ENCODE measurements at regions not wholly inside any gene's neighbourhood (a gene's known extent, or its start where the extent isn't known, plus 50 kb on each side); places are given as distances from the start of the nearest gene placed in this dataset.

DNA sequence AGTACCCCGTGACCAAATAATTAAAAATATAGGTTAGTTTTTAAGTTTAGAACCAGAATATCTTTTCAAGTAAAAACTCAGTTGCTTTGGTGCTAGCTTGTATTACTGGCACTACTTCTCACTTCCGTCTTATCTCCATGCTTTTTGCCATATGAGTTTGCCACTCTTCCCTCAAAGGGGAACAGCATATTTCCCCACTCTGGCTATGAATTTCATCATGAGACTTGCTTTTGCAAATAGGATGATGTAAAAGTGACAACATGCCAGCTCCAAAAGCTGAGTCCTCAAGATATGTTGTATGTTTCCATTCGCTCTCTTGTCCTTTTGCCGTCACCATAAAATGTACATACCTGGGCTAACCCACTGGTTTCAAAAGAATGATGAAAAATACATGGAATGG, 178.1 kb upstream of the SEMA3A start:
- DNase-seq (ENCODE audit: extremely low read depth, insufficient read length) = no peak
- no peak overlapping the region for H3K4me3 ChIP-seq (replicated peaks; ENCODE audit: low read depth, low read length)
- H3K27me3 ChIP-seq (replicated peaks; ENCODE audit: control insufficient read depth, insufficient read depth, low read length) = no peaks in the 10 kb centered on the region
- TF ChIP-seq, protein P1, sequence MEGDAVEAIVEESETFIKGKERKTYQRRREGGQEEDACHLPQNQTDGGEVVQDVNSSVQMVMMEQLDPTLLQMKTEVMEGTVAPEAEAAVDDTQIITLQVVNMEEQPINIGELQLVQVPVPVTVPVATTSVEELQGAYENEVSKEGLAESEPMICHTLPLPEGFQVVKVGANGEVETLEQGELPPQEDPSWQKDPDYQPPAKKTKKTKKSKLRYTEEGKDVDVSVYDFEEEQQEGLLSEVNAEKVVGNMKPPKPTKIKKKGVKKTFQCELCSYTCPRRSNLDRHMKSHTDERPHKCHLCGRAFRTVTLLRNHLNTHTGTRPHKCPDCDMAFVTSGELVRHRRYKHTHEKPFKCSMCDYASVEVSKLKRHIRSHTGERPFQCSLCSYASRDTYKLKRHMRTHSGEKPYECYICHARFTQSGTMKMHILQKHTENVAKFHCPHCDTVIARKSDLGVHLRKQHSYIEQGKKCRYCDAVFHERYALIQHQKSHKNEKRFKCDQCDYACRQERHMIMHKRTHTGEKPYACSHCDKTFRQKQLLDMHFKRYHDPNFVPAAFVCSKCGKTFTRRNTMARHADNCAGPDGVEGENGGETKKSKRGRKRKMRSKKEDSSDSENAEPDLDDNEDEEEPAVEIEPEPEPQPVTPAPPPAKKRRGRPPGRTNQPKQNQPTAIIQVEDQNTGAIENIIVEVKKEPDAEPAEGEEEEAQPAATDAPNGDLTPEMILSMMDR (IDR thresholded peaks at IDR 0.05; ENCODE audit: insufficient read depth, low read length, poor library complexity, severe bottlenecking) = no peak
- H3K36me3 ChIP-seq (ENCODE audit: control insufficient read depth, insufficient read depth, low read length) = no peaks in the 10 kb centered on the region

DNA sequence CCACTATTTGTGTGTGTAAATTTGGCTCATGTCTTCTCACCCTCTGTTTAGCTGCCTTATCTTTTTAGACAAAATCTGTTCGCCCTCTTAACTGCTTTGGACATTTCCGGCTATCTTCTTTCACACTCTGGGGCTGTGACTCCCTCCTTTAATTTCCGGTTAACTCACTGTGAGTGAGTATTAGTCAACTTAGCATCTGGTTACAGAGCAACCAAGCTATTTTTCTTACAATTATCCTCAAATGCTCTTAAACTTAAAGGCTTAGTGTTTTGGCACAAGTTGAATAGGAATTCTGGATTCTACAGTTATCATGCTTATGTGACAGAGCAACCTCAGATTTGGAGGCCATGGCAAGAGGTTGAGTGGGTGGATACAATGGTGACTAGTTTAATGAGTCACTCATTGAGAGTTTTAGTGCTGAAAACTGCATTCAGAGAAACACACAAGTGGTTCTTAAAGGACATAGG, 177.6 kb upstream of the SEMA3A start:
- H3K36me3 ChIP-seq (ENCODE audit: control insufficient read depth, insufficient read depth, low read length) = no peaks in the 10 kb centered on the region
- H3K4me3 ChIP-seq (replicated peaks; ENCODE audit: low read depth, low read length) = no peak overlapping the region
- TF ChIP-seq, protein P1 (IDR thresholded peaks at IDR 0.05; ENCODE audit: insufficient read depth, low read length, poor library complexity, severe bottlenecking) = no peak
- no peaks in the 10 kb centered on the region for H3K27me3 ChIP-seq (replicated peaks; ENCODE audit: control insufficient read depth, insufficient read depth, low read length)
- no peak for DNase-seq (ENCODE audit: extremely low read depth, insufficient read length)

GRCh38 chr7:84370114-84370513, 175.5 kb upstream of the SEMA3A start:
- TF ChIP-seq, protein P1 (IDR thresholded peaks at IDR 0.05; ENCODE audit: insufficient read depth, low read length, poor library complexity, severe bottlenecking) = no peak
- Histone ChIP-seq H3K4me3 (replicated peaks; ENCODE audit: low read depth, low read length) (no peak overlapping the region), H3K27me3 (replicated peaks; ENCODE audit: control insufficient read depth, insufficient read depth, low read length) (no peaks in the 10 kb centered on the region), H3K36me3 (ENCODE audit: control insufficient read depth, insufficient read depth, low read length) (no peaks in the 10 kb centered on the region)
- no peak for DNase-seq (ENCODE audit: extremely low read depth, insufficient read length)

GRCh38 chr7:84368122-84368521, 173.5 kb upstream of the SEMA3A start:
- Histone ChIP-seq H3K36me3 (ENCODE audit: control insufficient read depth, insufficient read depth, low read length) (no peaks in the 10 kb centered on the region), H3K4me3 (replicated peaks; ENCODE audit: low read depth, low read length) (no peak overlapping the region), H3K27me3 (replicated peaks; ENCODE audit: control insufficient read depth, insufficient read depth, low read length) (no peaks in the 10 kb centered on the region)
- TF ChIP-seq, protein P1 (IDR thresholded peaks at IDR 0.05; ENCODE audit: insufficient read depth, low read length, poor library complexity, severe bottlenecking) = no peak
- DNase-seq (ENCODE audit: extremely low read depth, insufficient read length) = no peak

- Histone ChIP-seq H3K27me3 (replicated peaks; ENCODE audit: control insufficient read depth, insufficient read depth, low read length) (no peaks in the 10 kb centered on the region), H3K36me3 (ENCODE audit: control insufficient read depth, insufficient read depth, low read length) (no peaks in the 10 kb centered on the region), H3K4me3 (replicated peaks; ENCODE audit: low read depth, low read length) (no peak overlapping the region)
- no peak for DNase-seq (ENCODE audit: extremely low read depth, insufficient read length)
- TF ChIP-seq, protein P1 (IDR thresholded peaks at IDR 0.05; ENCODE audit: insufficient read depth, low read length, poor library complexity, severe bottlenecking) = no peak
Observed at GRCh38 chr7:84364708-84365107, 170.1 kb upstream of the SEMA3A start.

DNA sequence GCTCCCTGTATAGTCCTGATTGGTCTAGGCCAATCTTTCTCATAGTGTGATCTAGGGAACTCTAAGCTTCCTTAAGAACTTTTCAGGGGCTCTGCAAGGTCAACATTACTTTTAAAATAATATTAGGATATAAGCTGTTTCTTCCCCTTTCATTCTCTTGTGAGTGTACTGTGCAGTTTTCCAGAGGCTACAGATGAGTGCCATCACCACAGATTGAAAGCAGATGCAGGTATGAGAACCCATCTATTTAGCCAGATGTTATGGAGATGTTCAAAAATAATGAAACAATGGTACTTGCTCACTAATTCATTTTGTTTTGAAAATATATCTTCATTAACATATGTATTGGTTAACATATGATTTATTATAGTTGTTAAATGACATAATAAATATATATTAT, 169.2 kb upstream of the SEMA3A start:
- H3K4me3 ChIP-seq (replicated peaks; ENCODE audit: low read depth, low read length) = no peak overlapping the region
- DNase-seq (ENCODE audit: extremely low read depth, insufficient read length) = no peak

More for the DNA sequence above, 169.2 kb upstream of the SEMA3A start:
- H3K27me3 ChIP-seq (replicated peaks; ENCODE audit: control insufficient read depth, insufficient read depth, low read length) = no peaks in the 10 kb centered on the region
- TF ChIP-seq, protein P1 (IDR thresholded peaks at IDR 0.05; ENCODE audit: insufficient read depth, low read length, poor library complexity, severe bottlenecking) = no peak
- no peaks in the 10 kb centered on the region for H3K36me3 ChIP-seq (ENCODE audit: control insufficient read depth, insufficient read depth, low read length)
